WTC11 (cell line): ENCODE measurements at regions not wholly inside any gene's neighbourhood (a gene's known extent, or its start where the extent isn't known, plus 50 kb on each side); places are given as distances from the start of the nearest gene placed in this dataset.

ENCODE experiments used
- ATAC-seq: fragments of 200-7000 bp; cut with Tn5 transposase; 2 replicates; pipeline ENCODE4 v1.10.0; 2021; ENCODE audit warnings: mild to moderate bottlenecking, moderate library complexity
- CTCF ChIA-PET: fragments of 300-600 bp; sonication (Branson Sonifier 250); formaldehyde crosslinking; loops from one replicate; lab custom pipeline; 2021; ENCODE audit warnings: antibody characterized with exemption; lab: Charles Lee
- POLR2A ChIA-PET: fragments of 350-600 bp; sonication (Branson Sonifier 250); formaldehyde crosslinking; loops from one replicate; lab custom pipeline; 2021; ENCODE audit warnings: antibody characterized with exemption; lab: Charles Lee
- DNase-seq: peaks from one replicate; pipeline ENCODE4 v3.0.0; 2021; ENCODE audit warnings: low spot score
- H3K27ac Mint-ChIP-seq: 2 replicates; pipeline ENCODE4 v1.8.0; 2021; ENCODE audit warnings: mixed read lengths
- H3K27me3 Mint-ChIP-seq: 2 replicates; pipeline ENCODE4 v1.8.0; 2021; ENCODE audit warnings: low read depth, mild to moderate bottlenecking, moderate library complexity, mixed read lengths
- H3K36me3 Mint-ChIP-seq: 2 replicates; pipeline ENCODE4 v1.8.0; 2021; ENCODE audit warnings: mixed read lengths
- H3K4me1 Mint-ChIP-seq: 2 replicates; pipeline ENCODE4 v1.8.0; 2022; ENCODE audit warnings: mixed read lengths
- H3K4me3 Mint-ChIP-seq: 2 replicates; pipeline ENCODE4 v1.8.0; 2021; ENCODE audit warnings: mild to moderate bottlenecking, moderate library complexity, mixed read lengths
- H3K9me3 Mint-ChIP-seq: 2 replicates; pipeline ENCODE4 v1.8.0; 2021; ENCODE audit warnings: mixed read lengths
- ARID4B ChIP-seq: sonication (generic); formaldehyde crosslinking; IDR thresholded peaks from 2 replicates; pipeline ENCODE4 v1.8.0; 2023; ENCODE audit warnings: missing genetic modification reagents, mild to moderate bottlenecking, borderline replicate concordance
- ATF3 ChIP-seq: sonication (generic); formaldehyde crosslinking; conservative IDR thresholded peaks from 2 replicates; pipeline ENCODE4 v1.8.1; 2022; ENCODE audit warnings: mild to moderate bottlenecking, missing genetic modification reagents
- CBFB ChIP-seq: sonication (generic); formaldehyde crosslinking; IDR thresholded peaks from 2 replicates; pipeline ENCODE4 v1.8.1; 2022; ENCODE audit warnings: mild to moderate bottlenecking, low read depth, missing genetic modification reagents
- EMX1 ChIP-seq: fragments of 250-450 bp; sonication (Bioruptor Pico); IDR thresholded peaks from 2 replicates; pipeline ENCODE4 v1.8.0; 2021; ENCODE audit warnings: mild to moderate bottlenecking
- ETV6 ChIP-seq: sonication (generic); formaldehyde crosslinking; IDR thresholded peaks from 2 replicates; pipeline ENCODE4 v1.8.1; 2022; ENCODE audit warnings: mild to moderate bottlenecking, missing genetic modification reagents
- FOXJ3 ChIP-seq: sonication (generic); formaldehyde crosslinking; IDR thresholded peaks from 2 replicates; pipeline ENCODE4 v1.9.0; 2021; ENCODE audit warnings: missing genetic modification reagents, mild to moderate bottlenecking, borderline replicate concordance
- FOXK1 ChIP-seq: sonication (generic); formaldehyde crosslinking; IDR thresholded peaks from 2 replicates; pipeline ENCODE4 v1.8.0; 2022; ENCODE audit warnings: mild to moderate bottlenecking, moderate library complexity, missing genetic modification reagents
- FOXP1 ChIP-seq: sonication (generic); formaldehyde crosslinking; IDR thresholded peaks from 2 replicates; pipeline ENCODE4 v1.8.0; 2022; ENCODE audit warnings: missing genetic modification reagents, mild to moderate bottlenecking, moderate library complexity, borderline replicate concordance
- GRHL2 ChIP-seq: fragments of 250-450 bp; sonication (Bioruptor Pico); IDR thresholded peaks from 2 replicates; pipeline ENCODE4 v1.8.0; 2022; ENCODE audit warnings: mild to moderate bottlenecking, moderate library complexity; ENCODE audit not compliant: insufficient replicate concordance, severe bottlenecking
- HMGA2 ChIP-seq: fragments of 250-450 bp; sonication (Bioruptor Pico); IDR thresholded peaks from 2 replicates; pipeline ENCODE4 v1.4.0; 2021; ENCODE audit warnings: mild to moderate bottlenecking, moderate library complexity
- MLX ChIP-seq: sonication (generic); formaldehyde crosslinking; IDR thresholded peaks from 2 replicates; pipeline ENCODE4 v1.8.1; 2023; ENCODE audit warnings: mild to moderate bottlenecking, missing genetic modification reagents, moderate library complexity
- MYBL2 ChIP-seq: sonication (generic); formaldehyde crosslinking; IDR thresholded peaks from 2 replicates; pipeline ENCODE4 v1.8.1; 2023; ENCODE audit warnings: mild to moderate bottlenecking, moderate library complexity, missing genetic modification reagents
- OVOL2 ChIP-seq: fragments of 250-450 bp; sonication (Bioruptor Pico); IDR thresholded peaks from 2 replicates; pipeline ENCODE4 v1.9.0; 2021; ENCODE audit warnings: mild to moderate bottlenecking, borderline replicate concordance
- RELA ChIP-seq: sonication (generic); formaldehyde crosslinking; IDR thresholded peaks from 2 replicates; pipeline ENCODE4 v1.8.1; 2022; ENCODE audit warnings: missing genetic modification reagents, mild to moderate bottlenecking, borderline replicate concordance
- TCF7 ChIP-seq: sonication (generic); formaldehyde crosslinking; IDR thresholded peaks from 2 replicates; pipeline ENCODE4 v1.8.0; 2022; ENCODE audit warnings: mild to moderate bottlenecking, low read depth, missing genetic modification reagents, moderate library complexity
- TP53 ChIP-seq: sonication (generic); formaldehyde crosslinking; IDR thresholded peaks from 2 replicates; pipeline ENCODE4 v1.8.1; 2023; ENCODE audit warnings: mild to moderate bottlenecking, missing genetic modification reagents
- ZNF232 ChIP-seq: sonication (generic); formaldehyde crosslinking; IDR thresholded peaks from 2 replicates; pipeline ENCODE4 v1.8.0; 2022; ENCODE audit warnings: mild to moderate bottlenecking, missing genetic modification reagents
- ZNF263 ChIP-seq: sonication (generic); formaldehyde crosslinking; IDR thresholded peaks from 2 replicates; pipeline ENCODE4 v1.8.1; 2022; ENCODE audit warnings: low read depth, mild to moderate bottlenecking, moderate library complexity, missing genetic modification reagents
- ZNF317 ChIP-seq: sonication (generic); formaldehyde crosslinking; IDR thresholded peaks from 2 replicates; pipeline ENCODE4 v1.8.1; 2023; ENCODE audit warnings: low read depth, mild to moderate bottlenecking, moderate library complexity, missing genetic modification reagents, borderline replicate concordance
- ZNF423 ChIP-seq: fragments of 250-450 bp; sonication (Bioruptor Pico); IDR thresholded peaks from 2 replicates; pipeline ENCODE4 v2.1.2; 2022; ENCODE audit warnings: mild to moderate bottlenecking, moderate library complexity
- ZSCAN18 ChIP-seq: fragments of 250-450 bp; sonication (Bioruptor Pico); IDR thresholded peaks from 2 replicates; pipeline ENCODE4 v2.1.2; 2022; ENCODE audit warnings: mild to moderate bottlenecking, moderate library complexity

- Mint-ChIP-seq H3K4me3 (no peak overlapping the region), H3K27ac (no peak overlapping the region), H3K9me3 (peaks cover 14% of the 10 kb centered on the region), H3K27me3 (no peaks in the 10 kb centered on the region), H3K36me3 (no peaks in the 10 kb centered on the region), H3K4me1 (no peaks in the 10 kb centered on the region)
- ATAC-seq (no peak), DNase-seq (no peak)
- CTCF ChIA-PET, result no interaction called here
- TF ChIP-seq HMGA2 (CRISPR knock-in tag) (no peak), OVOL2 (CRISPR knock-in tag) (no peak), MLX (no peak), FOXK1 (CRISPR knock-in tag) (no peak), FOXP1 (CRISPR knock-in tag) (no peak), ATF3 (no peak), TP53 (CRISPR knock-in tag) (no peak), ZNF317 (CRISPR knock-in tag) (no peak), ZNF423 (CRISPR knock-in tag) (no peak), RELA (no peak), ETV6 (CRISPR knock-in tag) (no peak), ARID4B (CRISPR knock-in tag) (no peak), FOXJ3 (CRISPR knock-in tag) (no peak), CBFB (CRISPR knock-in tag) (no peak), GRHL2 (no peak)
- POLR2A ChIA-PET, result no interaction called here
Measured at GRCh38 chr5:33143405-33144123, 297.2 kb upstream of the TARS1 start.

- Mint-ChIP-seq H3K9me3 (peaks cover 8% of the 10 kb centered on the region; the same call in 1 of the 2 replicates), H3K36me3 (no peaks in the 10 kb centered on the region)
- no peak for DNase-seq
- TF ChIP-seq HMGA2 (CRISPR knock-in tag) (no peak), FOXJ3 (CRISPR knock-in tag) (no peak), ZNF232 (CRISPR knock-in tag) (no peak), MYBL2 (no peak), TCF7 (CRISPR knock-in tag) (no peak), ZSCAN18 (CRISPR knock-in tag) (no peak), ATF3 (no peak), EMX1 (CRISPR knock-in tag) (no peak), ZNF263 (CRISPR knock-in tag) (no peak)
- TF ChIP-seq, all 79 proteins: peak for 0
- no peaks in the 10 kb centered on the region for H3K27me3 Mint-ChIP-seq
- no peak overlapping the region for H3K27ac Mint-ChIP-seq
- CTCF ChIA-PET, result no interaction called here
- no peaks in the 10 kb centered on the region for H3K4me1 Mint-ChIP-seq
- ATAC-seq, result no peak
- no peak overlapping the region for H3K4me3 Mint-ChIP-seq
- POLR2A ChIA-PET, result no interaction called here
Measured at GRCh38 chr5:33146881-33147280, 293.9 kb upstream of the TARS1 start.
